ENCODE measurements at regions not wholly inside any gene's neighbourhood (a gene's known extent, or its start where the extent isn't known, plus 50 kb on each side); places are given as distances from the start of the nearest gene placed in this dataset.
A peak's percentile ranks its signal among the peaks of the same experiment; 100 is the strongest.

GRCh38 chr4:41318839-41319530, 62.3 kb downstream of the UCHL1 start:
- no peak for DNase-seq

- DNase-seq: peak in 1 of 2 experiments; percentile 14
Measured at GRCh38 chr4:41319553-41319952, 62.8 kb downstream of the UCHL1 start.

GRCh38 chr4:41320278-41320677, 63.5 kb downstream of the UCHL1 start:
- no peak for DNase-seq

GRCh38 chr4:41320786-41321185, 64.1 kb downstream of the UCHL1 start:
- DNase-seq: no peak

GRCh38 chr4:41321216-41321945, 64.7 kb downstream of the UCHL1 start:
- DNase-seq: no peak

GRCh38 chr4:41322617-41323016, 65.9 kb downstream of the UCHL1 start:
- DNase-seq: peak; percentile 31 to 39

GRCh38 chr4:41323179-41323578, 66.5 kb downstream of the UCHL1 start:
- no peak for DNase-seq

- DNase-seq: no peak
Measured at GRCh38 chr4:41323706-41324105, 67.0 kb downstream of the UCHL1 start.

GRCh38 chr4:41324861-41325260, 68.1 kb downstream of the UCHL1 start:
- no peak for DNase-seq

GRCh38 chr4:41325901-41326300, 69.2 kb downstream of the UCHL1 start:
- DNase-seq: no peak

GRCh38 chr4:41326776-41327175, 70.0 kb downstream of the UCHL1 start:
- DNase-seq: no peak

- peak; percentile 82 to 85 for DNase-seq
Measured at GRCh38 chr4:41327770-41328169, 71.0 kb downstream of the UCHL1 start.

- DNase-seq: no peak
Measured at GRCh38 chr4:41329361-41329760, 72.6 kb downstream of the UCHL1 start.

- no peak for DNase-seq
Measured at GRCh38 chr4:41331224-41331623, 74.5 kb downstream of the UCHL1 start.

GRCh38 chr4:41332510-41333054, 75.9 kb downstream of the UCHL1 start:
- no peak for DNase-seq

GRCh38 chr4:41334182-41334581, 77.5 kb downstream of the UCHL1 start:
- DNase-seq: peak; percentile 7 to 58

GRCh38 chr4:41339812-41340809, 83.4 kb downstream of the UCHL1 start:
- no peak for DNase-seq

- peak in 1 of 2 experiments; percentile 3 for DNase-seq
Measured at GRCh38 chr4:41346306-41347061, 89.8 kb downstream of the UCHL1 start.

- no peak for DNase-seq
Measured at GRCh38 chr4:41349021-41349420, 92.3 kb downstream of the UCHL1 start.

GRCh38 chr4:41358647-41359421, 102.1 kb downstream of the UCHL1 start:
- peak in 1 of 2 experiments; percentile 15 for DNase-seq

- DNase-seq: no peak
Measured at GRCh38 chr4:41359422-41359775, 102.7 kb downstream of the UCHL1 start.
